ENCODE measurements at regions not wholly inside any gene's neighbourhood (a gene's known extent, or its start where the extent isn't known, plus 50 kb on each side); places are given as distances from the start of the nearest gene placed in this dataset.
"Not testable (repeated sequence)": the region's sequence is repeated elsewhere in the genome, so short reads cannot be mapped to it uniquely, and the experiment has no call there.

DNA sequence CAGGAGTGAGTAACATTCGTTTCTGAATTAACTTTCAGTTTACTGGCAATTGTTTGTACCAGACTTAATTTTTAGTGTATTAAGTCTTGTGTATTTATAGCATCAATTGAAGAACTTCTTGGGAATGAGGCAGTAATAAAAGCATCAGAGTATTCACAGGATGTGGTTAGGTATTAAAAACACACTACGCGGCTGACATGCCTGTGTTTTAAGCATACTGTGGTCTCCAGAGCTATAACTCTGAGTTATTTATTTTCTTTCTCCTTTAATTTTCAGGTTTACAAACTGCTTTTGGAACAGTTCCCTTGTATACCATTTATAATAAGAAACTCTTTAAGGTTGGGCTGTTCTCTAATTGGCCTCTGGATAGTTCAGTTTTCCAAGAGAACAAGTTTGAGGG lies 626.1 kb upstream of the NRG3 start:
- no peaks in the 10 kb centered on the region for H3K9me3 Mint-ChIP-seq
- H3K27ac Mint-ChIP-seq = no peak overlapping the region
- no peak for DNase-seq
- no peaks in the 10 kb centered on the region for H3K36me3 Mint-ChIP-seq (ENCODE audit: low read depth)
- H3K4me3 Mint-ChIP-seq = no peak overlapping the region
- no peaks in the 10 kb centered on the region for H3K4me1 Mint-ChIP-seq (ENCODE audit: low read depth)
- no peaks in the 10 kb centered on the region for H3K27me3 Mint-ChIP-seq

DNA sequence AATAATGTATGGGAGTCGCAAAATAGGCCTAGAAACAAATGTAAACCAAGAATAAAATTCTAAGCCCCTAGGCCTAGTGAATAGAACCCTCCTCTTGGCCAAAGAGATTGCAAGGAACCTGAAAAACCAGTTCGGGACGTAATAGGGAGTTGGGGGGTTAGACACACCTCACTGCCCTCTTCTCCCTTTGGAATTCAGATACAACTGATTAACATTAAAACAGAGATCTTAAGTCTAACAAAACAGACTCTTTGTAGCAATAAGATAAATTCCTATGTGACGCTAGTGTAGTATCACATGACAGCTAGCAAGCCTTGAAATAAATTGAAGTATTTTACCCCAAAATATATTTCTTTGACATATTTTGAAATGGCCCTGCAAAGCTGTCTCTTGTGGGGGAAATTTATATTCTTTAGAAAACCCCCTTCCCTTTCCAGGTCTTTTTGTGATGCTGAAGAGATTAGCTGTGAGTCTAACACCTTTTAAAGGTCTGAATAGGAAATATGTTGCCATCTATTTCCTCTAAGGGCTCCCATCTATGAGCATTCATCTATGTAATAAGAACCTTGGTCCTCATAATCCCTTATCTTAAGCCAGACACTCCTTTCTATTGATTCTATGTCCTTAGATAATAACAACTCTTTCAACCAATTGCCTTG lies 623.4 kb upstream of the NRG3 start:
- Mint-ChIP-seq H3K9me3 (no peaks in the 10 kb centered on the region), H3K36me3 (ENCODE audit: low read depth) (no peaks in the 10 kb centered on the region), H3K27ac (no peak overlapping the region), H3K4me3 (no peak overlapping the region), H3K4me1 (ENCODE audit: low read depth) (no peaks in the 10 kb centered on the region), H3K27me3 (no peaks in the 10 kb centered on the region)
- DNase-seq = no peak

DNA sequence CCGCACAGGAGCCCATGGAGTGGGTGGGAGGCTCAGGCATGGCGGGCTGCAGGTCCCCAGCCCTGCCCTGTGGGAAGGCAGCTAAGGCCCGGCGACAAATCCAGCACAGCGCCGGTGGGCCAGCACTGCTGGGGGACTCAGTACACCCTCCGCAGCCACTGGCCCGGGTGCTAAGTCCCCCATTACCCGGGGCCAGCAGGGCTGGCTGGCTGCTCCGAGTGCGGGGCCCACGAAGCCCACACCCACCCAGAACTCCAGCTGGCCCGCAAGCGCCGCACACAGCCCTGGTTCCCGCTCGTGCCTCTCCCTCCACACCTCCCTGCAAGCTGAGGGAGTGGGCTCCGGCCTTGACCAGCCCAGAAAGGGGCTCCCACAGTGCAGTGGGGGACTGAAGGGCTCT lies 610.0 kb upstream of the NRG3 start:
- not testable (repeated sequence) for H3K4me3 Mint-ChIP-seq; H3K36me3 Mint-ChIP-seq (ENCODE audit: low read depth); H3K27me3 Mint-ChIP-seq; H3K27ac Mint-ChIP-seq; H3K4me1 Mint-ChIP-seq (ENCODE audit: low read depth); H3K9me3 Mint-ChIP-seq; DNase-seq

DNA sequence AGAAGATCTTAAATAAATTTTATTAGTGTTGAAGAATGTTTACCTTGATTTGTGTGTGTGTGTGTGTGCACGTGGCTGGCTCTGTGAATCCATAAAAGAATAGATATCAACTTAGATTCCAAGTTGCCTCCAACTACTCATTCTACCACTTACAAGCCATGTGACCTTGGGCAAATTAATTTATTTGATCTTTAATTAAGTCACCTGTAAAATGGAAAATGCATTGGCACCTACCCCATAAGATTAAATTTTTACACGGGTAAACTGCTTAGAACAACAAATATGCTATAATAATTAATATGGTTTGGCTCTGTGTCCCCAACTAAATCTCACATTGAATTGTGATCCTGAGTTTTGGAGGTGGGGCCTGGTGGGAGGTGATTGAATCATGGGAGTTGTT lies 604.9 kb upstream of the NRG3 start:
- no peak overlapping the region for H3K27ac Mint-ChIP-seq
- H3K36me3 Mint-ChIP-seq (ENCODE audit: low read depth) = no peaks in the 10 kb centered on the region
- H3K4me1 Mint-ChIP-seq (ENCODE audit: low read depth) = no peaks in the 10 kb centered on the region
- H3K4me3 Mint-ChIP-seq = no peak overlapping the region
- peaks cover 12% of the 10 kb centered on the region for H3K9me3 Mint-ChIP-seq
- no peak for DNase-seq
- no peaks in the 10 kb centered on the region for H3K27me3 Mint-ChIP-seq

DNA sequence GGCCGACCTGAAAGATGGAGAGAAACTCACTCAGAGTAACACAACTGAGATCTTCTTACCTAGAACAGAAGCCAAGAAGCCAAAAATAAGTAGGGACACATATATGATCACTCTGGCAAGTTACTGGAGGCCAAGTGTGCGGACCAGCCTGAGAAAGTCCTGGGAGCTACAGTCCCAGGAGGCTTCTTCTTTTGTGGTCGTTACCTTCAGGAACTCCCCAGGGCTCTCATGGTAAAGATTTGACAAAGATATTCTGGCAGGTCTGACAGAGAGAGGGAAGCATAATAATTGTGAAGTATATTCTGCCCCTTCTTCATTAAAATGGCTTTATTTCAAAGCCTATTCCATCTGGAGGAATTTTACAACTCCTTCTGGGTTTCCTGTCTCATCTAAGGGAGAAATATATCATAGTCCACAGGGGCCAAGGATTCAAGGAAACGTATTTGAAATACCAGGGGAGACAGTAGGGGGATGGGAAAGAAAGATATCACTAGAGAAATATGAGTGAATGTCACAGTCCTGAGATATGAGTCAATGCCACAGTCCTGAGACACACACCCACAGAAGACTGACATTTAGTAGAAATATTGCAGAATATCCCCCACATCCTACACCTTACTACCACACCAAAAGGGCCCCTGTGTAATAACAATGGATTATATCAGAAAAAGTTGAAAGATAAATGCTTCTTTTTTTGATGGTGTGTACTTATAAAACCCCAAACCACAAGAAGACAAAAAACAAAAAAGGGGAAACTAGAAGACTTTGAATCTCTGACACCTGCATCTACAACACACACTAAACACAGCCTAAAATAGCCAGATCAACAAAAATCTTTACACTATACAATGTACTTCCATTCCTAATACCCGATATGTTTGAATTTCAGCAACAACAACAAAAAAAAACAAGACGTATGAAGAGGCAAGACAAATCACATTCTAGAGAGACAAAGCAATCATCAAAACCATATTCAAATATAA lies 594.2 kb upstream of the NRG3 start:
- no peaks in the 10 kb centered on the region for H3K36me3 Mint-ChIP-seq (ENCODE audit: low read depth)
- no peaks in the 10 kb centered on the region for H3K27me3 Mint-ChIP-seq
- H3K4me3 Mint-ChIP-seq = no peak overlapping the region
- DNase-seq = no peak
- peaks cover 4% of the 10 kb centered on the region for H3K9me3 Mint-ChIP-seq
- H3K27ac Mint-ChIP-seq = no peak overlapping the region
- H3K4me1 Mint-ChIP-seq (ENCODE audit: low read depth) = no peaks in the 10 kb centered on the region

DNA sequence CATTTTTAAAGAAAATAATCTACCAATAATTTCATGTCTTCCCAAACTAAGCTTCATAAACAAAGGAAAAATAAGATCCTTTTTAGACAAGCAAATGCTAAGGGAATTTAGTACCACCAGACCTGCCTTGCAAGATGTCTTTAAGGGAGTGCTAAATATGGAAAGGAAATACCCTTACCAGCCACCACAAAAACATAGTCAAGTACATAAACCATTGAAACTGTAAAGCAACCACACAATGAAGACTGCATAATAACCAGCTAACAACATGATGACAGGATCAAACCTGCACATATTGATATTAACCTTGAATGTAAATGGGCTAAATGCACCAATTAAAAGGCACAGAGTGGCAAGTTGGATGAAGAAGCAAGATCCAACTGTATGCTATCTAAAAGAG lies 586.5 kb upstream of the NRG3 start:
- no peaks in the 10 kb centered on the region for H3K36me3 Mint-ChIP-seq (ENCODE audit: low read depth)
- no peak overlapping the region for H3K27ac Mint-ChIP-seq
- H3K9me3 Mint-ChIP-seq = peaks cover 17% of the 10 kb centered on the region
- no peaks in the 10 kb centered on the region for H3K4me1 Mint-ChIP-seq (ENCODE audit: low read depth)
- no peak for DNase-seq
- H3K27me3 Mint-ChIP-seq = no peaks in the 10 kb centered on the region
- no peak overlapping the region for H3K4me3 Mint-ChIP-seq

DNA sequence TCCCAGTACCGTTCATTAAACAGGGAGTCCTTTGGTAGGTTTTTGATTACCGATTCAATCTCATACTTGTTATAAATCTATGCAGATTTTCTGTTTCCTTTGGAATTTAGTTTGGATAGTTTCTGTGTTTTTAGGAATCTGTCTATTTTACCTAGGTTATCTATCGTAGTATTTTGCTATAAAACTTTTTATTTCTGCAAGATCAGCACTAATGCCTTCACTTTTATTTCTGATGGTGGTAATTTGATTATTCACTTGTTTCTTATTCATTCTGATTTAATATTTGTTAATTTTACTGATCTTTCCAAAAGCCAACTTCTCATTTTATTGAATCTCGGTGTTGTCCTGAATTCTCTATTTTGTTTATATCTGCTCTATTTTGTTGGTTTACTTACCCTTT lies 577.7 kb upstream of the NRG3 start:
- Mint-ChIP-seq H3K27ac (no peak overlapping the region), H3K27me3 (no peaks in the 10 kb centered on the region), H3K9me3 (peaks cover 12% of the 10 kb centered on the region), H3K4me3 (no peak overlapping the region), H3K36me3 (ENCODE audit: low read depth) (no peaks in the 10 kb centered on the region), H3K4me1 (ENCODE audit: low read depth) (no peaks in the 10 kb centered on the region)
- DNase-seq = no peak

DNA sequence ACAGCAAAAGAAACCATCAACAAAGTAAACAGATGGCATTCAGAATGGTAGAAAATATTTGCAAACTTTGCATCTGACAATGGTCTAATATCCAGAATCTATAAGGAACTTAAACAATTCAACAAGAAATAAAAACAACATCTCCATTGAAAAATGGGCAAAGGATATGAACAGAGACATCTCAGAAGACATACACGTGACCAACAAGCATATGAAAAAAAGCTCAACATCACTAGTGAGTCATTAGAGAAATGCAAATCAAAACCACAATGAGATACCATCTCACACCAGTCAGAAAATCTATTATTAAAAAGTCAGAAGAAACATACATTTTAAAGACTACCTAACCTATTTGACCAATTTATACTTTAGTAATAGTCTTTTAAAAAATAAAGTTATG lies 571.3 kb upstream of the NRG3 start:
- no peaks in the 10 kb centered on the region for H3K4me1 Mint-ChIP-seq (ENCODE audit: low read depth)
- peaks cover 9% of the 10 kb centered on the region for H3K9me3 Mint-ChIP-seq
- H3K4me3 Mint-ChIP-seq = no peak overlapping the region
- H3K27me3 Mint-ChIP-seq = no peaks in the 10 kb centered on the region
- no peak for DNase-seq
- H3K36me3 Mint-ChIP-seq (ENCODE audit: low read depth) = no peaks in the 10 kb centered on the region
- H3K27ac Mint-ChIP-seq = no peak overlapping the region

DNA sequence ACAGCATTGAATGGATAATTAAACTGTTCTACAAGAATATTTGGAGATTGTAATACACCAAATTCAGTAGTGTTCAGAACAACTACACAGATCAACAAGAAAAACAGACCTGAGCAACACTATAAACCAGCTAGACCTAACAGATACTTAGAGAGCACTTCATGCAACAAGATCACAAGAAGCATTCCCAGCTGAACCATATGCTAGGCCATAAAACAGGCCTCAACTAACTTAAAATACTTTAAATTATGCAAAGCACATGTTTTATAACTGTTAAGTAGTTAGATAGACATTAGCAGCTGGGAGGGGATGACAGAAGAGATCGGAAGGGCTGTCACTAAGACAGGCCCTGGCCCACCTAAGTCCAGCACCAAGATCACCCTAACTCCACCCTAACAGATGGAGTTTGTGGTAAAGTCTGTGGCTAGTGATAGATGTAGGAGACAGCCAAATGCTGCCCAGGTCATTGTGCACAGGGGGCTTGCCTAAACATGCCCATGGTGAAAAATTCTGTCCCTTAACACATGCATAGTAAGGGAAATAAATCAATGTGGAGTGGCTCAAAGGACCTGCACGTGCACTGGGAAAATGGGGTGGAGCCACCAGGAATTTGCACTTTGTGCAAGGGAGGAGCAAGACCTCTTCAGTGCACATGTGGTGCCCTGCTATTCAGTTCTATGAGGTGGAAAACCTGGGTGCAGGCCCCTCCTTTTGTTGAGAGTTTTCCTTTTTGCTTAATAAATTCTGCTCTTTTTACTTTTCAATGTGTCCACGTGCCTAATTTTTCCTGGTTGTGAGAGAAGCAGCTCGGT lies 567.8 kb upstream of the NRG3 start:
- Mint-ChIP-seq H3K9me3 (peaks cover 5% of the 10 kb centered on the region), H3K27me3 (no peaks in the 10 kb centered on the region), H3K36me3 (ENCODE audit: low read depth) (no peaks in the 10 kb centered on the region), H3K4me1 (ENCODE audit: low read depth) (no peaks in the 10 kb centered on the region), H3K27ac (no peak overlapping the region), H3K4me3 (no peak overlapping the region)
- DNase-seq = no peak

DNA sequence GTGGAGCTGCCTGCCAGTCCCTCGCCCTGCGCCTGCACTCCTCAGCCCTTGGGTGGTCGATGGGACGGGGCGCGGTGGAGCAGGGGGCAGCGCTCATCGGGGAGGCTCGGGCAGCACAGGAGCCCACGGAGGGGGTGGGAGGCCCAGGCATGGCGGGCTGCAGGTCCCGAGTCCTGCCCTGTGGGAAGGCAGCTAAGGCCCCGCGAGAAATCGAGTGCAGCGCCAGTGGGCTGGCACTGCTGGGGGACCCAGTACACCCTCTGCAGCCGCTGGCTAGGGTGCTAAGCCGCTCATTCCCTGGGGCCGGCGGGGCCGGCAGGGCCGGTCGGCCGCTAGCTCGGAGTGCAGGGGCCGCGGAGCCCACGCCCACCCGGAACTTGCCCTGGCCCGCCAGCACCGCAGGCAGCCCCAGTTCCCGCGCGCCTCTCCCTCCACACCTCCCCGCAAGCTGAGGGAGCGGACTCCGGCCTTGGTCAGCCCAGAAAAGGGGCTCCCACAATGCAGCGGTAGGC lies 565.9 kb upstream of the NRG3 start:
- Mint-ChIP-seq H3K4me3 (no peak overlapping the region), H3K9me3 (peaks cover 5% of the 10 kb centered on the region), H3K36me3 (ENCODE audit: low read depth) (no peaks in the 10 kb centered on the region), H3K27me3 (no peaks in the 10 kb centered on the region), H3K27ac (no peak overlapping the region), H3K4me1 (ENCODE audit: low read depth) (no peaks in the 10 kb centered on the region)
- DNase-seq = no peak

DNA sequence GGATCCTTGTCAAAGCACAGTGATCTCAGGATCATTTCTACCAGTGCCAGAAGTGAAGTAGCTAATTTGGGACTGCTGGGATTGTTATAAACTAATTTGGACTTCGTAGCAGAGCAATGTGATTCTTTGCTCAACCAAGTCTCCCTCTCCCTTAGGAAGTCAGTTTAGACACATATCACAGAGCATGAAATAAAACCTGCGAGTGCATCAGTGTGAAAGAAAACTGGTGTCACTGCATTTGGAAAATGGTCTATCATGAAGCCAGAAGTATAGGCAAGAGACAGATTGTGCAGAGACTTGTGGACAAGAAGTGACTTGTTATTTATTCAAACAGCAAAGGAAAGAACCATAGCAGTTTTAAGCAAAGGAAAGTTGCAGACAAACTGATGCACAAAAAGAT lies 560.5 kb upstream of the NRG3 start:
- no peak for DNase-seq
- no peak overlapping the region for H3K4me3 Mint-ChIP-seq
- no peaks in the 10 kb centered on the region for H3K27me3 Mint-ChIP-seq
- peaks cover 3% of the 10 kb centered on the region for H3K9me3 Mint-ChIP-seq
- no peaks in the 10 kb centered on the region for H3K36me3 Mint-ChIP-seq (ENCODE audit: low read depth)
- H3K27ac Mint-ChIP-seq = no peak overlapping the region
- no peaks in the 10 kb centered on the region for H3K4me1 Mint-ChIP-seq (ENCODE audit: low read depth)

DNA sequence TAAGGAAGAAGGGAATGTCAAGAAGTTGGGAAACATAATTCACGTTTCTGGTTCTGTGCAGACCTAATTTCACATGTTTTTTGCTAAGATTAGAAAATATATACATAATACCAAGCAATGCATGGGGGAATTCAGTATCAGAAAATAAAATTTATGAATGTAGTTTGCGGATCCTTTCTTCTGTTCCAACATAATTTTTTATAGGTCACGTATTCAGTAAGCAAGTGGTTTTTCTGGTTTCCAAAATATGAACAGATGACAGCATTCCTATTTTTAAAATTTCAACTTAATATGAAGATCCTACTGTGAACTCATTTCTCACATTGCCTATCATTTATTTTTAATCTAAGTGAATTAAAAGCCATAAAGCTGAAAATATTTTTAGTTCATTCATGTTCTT lies 560.0 kb upstream of the NRG3 start:
- no peaks in the 10 kb centered on the region for H3K36me3 Mint-ChIP-seq (ENCODE audit: low read depth)
- H3K4me3 Mint-ChIP-seq = no peak overlapping the region
- DNase-seq = no peak
- no peaks in the 10 kb centered on the region for H3K27me3 Mint-ChIP-seq
- no peaks in the 10 kb centered on the region for H3K9me3 Mint-ChIP-seq
- no peak overlapping the region for H3K27ac Mint-ChIP-seq
- no peaks in the 10 kb centered on the region for H3K4me1 Mint-ChIP-seq (ENCODE audit: low read depth)

DNA sequence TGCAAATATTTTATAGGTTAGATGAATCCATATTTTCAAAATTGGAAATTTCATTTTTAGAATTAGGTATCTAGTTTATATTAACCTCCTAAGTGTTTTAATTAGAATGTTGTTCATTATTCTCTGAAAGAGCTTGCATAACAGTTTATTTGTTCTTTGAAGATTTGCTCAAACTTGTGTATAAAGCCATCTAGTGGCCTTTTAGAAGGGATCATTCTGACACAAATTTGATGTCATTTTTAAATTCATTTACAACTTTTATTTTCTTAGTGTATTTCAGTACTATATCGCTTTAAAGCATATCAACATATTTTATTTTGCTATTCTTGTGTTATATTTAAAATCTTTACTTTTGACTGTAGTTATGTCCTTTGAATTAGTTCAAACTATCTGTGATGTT lies 527.0 kb upstream of the NRG3 start:
- H3K4me3 Mint-ChIP-seq = no peak overlapping the region
- no peak overlapping the region for H3K27ac Mint-ChIP-seq
- no peaks in the 10 kb centered on the region for H3K27me3 Mint-ChIP-seq

DNA sequence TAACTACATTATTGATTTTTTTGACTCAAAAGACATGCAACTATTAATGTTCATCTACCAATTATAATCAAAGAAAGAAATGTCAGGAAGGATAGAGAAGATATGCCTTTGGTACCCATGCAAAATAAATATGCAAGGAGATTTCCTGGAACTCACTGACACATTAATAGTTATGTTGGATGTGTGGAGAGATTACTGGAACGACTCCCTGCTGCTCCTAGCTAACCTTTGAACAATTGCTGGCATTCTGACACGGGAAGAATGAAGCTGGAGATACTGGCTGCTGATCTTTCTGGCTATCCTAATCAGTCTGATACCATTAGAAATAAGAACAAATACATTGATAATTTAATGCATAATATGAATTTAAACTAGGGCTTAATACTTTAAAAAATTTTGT lies 507.9 kb upstream of the NRG3 start:
- H3K36me3 Mint-ChIP-seq (ENCODE audit: low read depth) = no peaks in the 10 kb centered on the region
- H3K27me3 Mint-ChIP-seq = no peaks in the 10 kb centered on the region
- no peaks in the 10 kb centered on the region for H3K4me1 Mint-ChIP-seq (ENCODE audit: low read depth)
- no peak overlapping the region for H3K4me3 Mint-ChIP-seq
- no peak for DNase-seq
- H3K9me3 Mint-ChIP-seq = no peaks in the 10 kb centered on the region
- no peak overlapping the region for H3K27ac Mint-ChIP-seq

More for the DNA sequence above, 527.0 kb upstream of the NRG3 start:
- DNase-seq = no peak
- Mint-ChIP-seq H3K4me1 (ENCODE audit: low read depth) (no peaks in the 10 kb centered on the region), H3K9me3 (peaks cover 3% of the 10 kb centered on the region), H3K36me3 (ENCODE audit: low read depth) (no peaks in the 10 kb centered on the region)
